ENCODE measurements at regions not wholly inside any gene's neighbourhood (a gene's known extent, or its start where the extent isn't known, plus 50 kb on each side); places are given as distances from the start of the nearest gene placed in this dataset.

- TF ChIP-seq FOSL1 (CRISPR knock-in tag; IDR thresholded peaks at IDR 0.05; ENCODE audit: borderline replicate concordance) (no peak), ZNF510 (CRISPR knock-in tag; IDR thresholded peaks at IDR 0.05; ENCODE audit: low read depth) (no peak), JUND (CRISPR knock-in tag; IDR thresholded peaks at IDR 0.05) (no peak), SOX5 (CRISPR knock-in tag; IDR thresholded peaks at IDR 0.05; ENCODE audit: borderline replicate concordance) (no peak)
- TF ChIP-seq, protein P1, sequence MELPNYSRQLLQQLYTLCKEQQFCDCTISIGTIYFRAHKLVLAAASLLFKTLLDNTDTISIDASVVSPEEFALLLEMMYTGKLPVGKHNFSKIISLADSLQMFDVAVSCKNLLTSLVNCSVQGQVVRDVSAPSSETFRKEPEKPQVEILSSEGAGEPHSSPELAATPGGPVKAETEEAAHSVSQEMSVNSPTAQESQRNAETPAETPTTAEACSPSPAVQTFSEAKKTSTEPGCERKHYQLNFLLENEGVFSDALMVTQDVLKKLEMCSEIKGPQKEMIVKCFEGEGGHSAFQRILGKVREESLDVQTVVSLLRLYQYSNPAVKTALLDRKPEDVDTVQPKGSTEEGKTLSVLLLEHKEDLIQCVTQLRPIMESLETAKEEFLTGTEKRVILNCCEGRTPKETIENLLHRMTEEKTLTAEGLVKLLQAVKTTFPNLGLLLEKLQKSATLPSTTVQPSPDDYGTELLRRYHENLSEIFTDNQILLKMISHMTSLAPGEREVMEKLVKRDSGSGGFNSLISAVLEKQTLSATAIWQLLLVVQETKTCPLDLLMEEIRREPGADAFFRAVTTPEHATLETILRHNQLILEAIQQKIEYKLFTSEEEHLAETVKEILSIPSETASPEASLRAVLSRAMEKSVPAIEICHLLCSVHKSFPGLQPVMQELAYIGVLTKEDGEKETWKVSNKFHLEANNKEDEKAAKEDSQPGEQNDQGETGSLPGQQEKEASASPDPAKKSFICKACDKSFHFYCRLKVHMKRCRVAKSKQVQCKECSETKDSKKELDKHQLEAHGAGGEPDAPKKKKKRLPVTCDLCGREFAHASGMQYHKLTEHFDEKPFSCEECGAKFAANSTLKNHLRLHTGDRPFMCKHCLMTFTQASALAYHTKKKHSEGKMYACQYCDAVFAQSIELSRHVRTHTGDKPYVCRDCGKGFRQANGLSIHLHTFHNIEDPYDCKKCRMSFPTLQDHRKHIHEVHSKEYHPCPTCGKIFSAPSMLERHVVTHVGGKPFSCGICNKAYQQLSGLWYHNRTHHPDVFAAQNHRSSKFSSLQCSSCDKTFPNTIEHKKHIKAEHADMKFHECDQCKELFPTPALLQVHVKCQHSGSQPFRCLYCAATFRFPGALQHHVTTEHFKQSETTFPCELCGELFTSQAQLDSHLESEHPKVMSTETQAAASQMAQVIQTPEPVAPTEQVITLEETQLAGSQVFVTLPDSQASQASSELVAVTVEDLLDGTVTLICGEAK (IDR thresholded peaks at IDR 0.05): no peak
- TF ChIP-seq, protein P1 (CRISPR knock-in tag; IDR thresholded peaks at IDR 0.05): no peak
- TF ChIP-seq, protein P2, sequence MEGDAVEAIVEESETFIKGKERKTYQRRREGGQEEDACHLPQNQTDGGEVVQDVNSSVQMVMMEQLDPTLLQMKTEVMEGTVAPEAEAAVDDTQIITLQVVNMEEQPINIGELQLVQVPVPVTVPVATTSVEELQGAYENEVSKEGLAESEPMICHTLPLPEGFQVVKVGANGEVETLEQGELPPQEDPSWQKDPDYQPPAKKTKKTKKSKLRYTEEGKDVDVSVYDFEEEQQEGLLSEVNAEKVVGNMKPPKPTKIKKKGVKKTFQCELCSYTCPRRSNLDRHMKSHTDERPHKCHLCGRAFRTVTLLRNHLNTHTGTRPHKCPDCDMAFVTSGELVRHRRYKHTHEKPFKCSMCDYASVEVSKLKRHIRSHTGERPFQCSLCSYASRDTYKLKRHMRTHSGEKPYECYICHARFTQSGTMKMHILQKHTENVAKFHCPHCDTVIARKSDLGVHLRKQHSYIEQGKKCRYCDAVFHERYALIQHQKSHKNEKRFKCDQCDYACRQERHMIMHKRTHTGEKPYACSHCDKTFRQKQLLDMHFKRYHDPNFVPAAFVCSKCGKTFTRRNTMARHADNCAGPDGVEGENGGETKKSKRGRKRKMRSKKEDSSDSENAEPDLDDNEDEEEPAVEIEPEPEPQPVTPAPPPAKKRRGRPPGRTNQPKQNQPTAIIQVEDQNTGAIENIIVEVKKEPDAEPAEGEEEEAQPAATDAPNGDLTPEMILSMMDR (CRISPR knock-in tag; IDR thresholded peaks at IDR 0.05): no peak
Measured at GRCh38 chr2:66169076-66169475, 265.8 kb upstream of the MEIS1 start.
